Ovary (tissue), 7 donors: ENCODE measurements at regions not wholly inside any gene's neighbourhood (a gene's known extent, or its start where the extent isn't known, plus 50 kb on each side); places are given as distances from the start of the nearest gene placed in this dataset.

Experiments
- DNase-seq, 5 donors: peaks; one replicate each; pipeline ENCODE4 v3.0.0-alpha.2; 2019 to 2020
- H3K27ac ChIP-seq, 2 donors: fragments of 200-600 bp; one replicate each; pipeline versions ENCODE4 v1.5.1 to v1.8.0; 2019 to 2022
- H3K27me3 ChIP-seq: fragments of 200-600 bp; one replicate; pipeline ENCODE4 v1.8.0; 2022
- H3K36me3 ChIP-seq: fragments of 200-600 bp; sonication (generic); one replicate; pipeline ENCODE4 v1.5.1; 2019
- H3K4me1 ChIP-seq: one replicate; pipeline ENCODE4 v1.8.1; 2013; ENCODE audit warnings: mild to moderate bottlenecking, moderate library complexity; ENCODE audit not compliant: insufficient read depth
- H3K4me3 ChIP-seq: fragments of 200-600 bp; sonication (generic); one replicate; pipeline ENCODE4 v1.5.1; 2017
- H3K9me3 ChIP-seq, 2 donors: fragments of 200-600 bp in 1 of 2; sonication (generic) in 1 of 2; one replicate each; pipeline versions ENCODE4 v1.5.1 to v1.8.1; 2013 to 2019; ENCODE audit warnings: mild to moderate bottlenecking in 1 of 2, moderate library complexity in 1 of 2
- EP300 ChIP-seq: sonication (generic); formaldehyde crosslinking; IDR thresholded peaks from one replicate; pipeline ENCODE4 v1.6.1; 2017; ENCODE audit warnings: antibody characterized with exemption
- POLR2A ChIP-seq: fragments of 450-650 bp; IDR thresholded peaks from one replicate; pipeline ENCODE4 v1.6.1; 2017; ENCODE audit warnings: antibody characterized with exemption, mild to moderate bottlenecking, moderate library complexity
- WGBS, 3 donors: extraction: QIAGEN DNeasy Blood & Tissue Kit in 1 of 3; methylation state at CpG; one replicate each; pipeline versions ENCODE4 v1.1.5 to v1.1.7; 2013 to 2017; 5-methylcytosine and 5-hydroxymethylcytosine counted together
- intact Hi-C, 4 donors: fragments of 100-400 bp; cut with DNase I; formaldehyde crosslinking; loops; one replicate each; pipeline versions ENCODE4 v1.11.0 to v1.15.1; 2022 to 2023
- TF ChIP-seq, protein P1 (sequence below), 3 donors: fragments of 450-650 bp in 2 of 3; fragments of 200-600 bp in 1 of 3; IDR thresholded peaks; one replicate each; pipeline versions ENCODE4 v1.5.1 to v1.8.0; 2016 to 2022; ENCODE audit warnings: antibody characterized with exemption in 3 of 3, mild to moderate bottlenecking in 1 of 3
- donor health status: DM: no; HTN: no; CAD: no; lungs with moderate emphysema.
- donor health status: DM: no; HTN: no; CAD: no.
- donor health status: Bipolar disorder and iron deficiency.
- donor health status: DM: no; HTN: no; CAD: no.
- donor health status: DM: yes; HTN: yes; CAD: no.

- Histone ChIP-seq H3K9me3 (no peaks in the 10 kb centered on the region), H3K27me3 (no peaks in the 10 kb centered on the region), H3K4me1 (no peaks in the 10 kb centered on the region), H3K36me3 (no peaks in the 10 kb centered on the region), H3K27ac (no peak overlapping the region), H3K4me3 (no peak overlapping the region)
- no peak for DNase-seq
- 68 to 84% (median 73%) methylated on average over 1 of the region's 1 CpG for WGBS, 3 donors
- TF ChIP-seq, protein P1, sequence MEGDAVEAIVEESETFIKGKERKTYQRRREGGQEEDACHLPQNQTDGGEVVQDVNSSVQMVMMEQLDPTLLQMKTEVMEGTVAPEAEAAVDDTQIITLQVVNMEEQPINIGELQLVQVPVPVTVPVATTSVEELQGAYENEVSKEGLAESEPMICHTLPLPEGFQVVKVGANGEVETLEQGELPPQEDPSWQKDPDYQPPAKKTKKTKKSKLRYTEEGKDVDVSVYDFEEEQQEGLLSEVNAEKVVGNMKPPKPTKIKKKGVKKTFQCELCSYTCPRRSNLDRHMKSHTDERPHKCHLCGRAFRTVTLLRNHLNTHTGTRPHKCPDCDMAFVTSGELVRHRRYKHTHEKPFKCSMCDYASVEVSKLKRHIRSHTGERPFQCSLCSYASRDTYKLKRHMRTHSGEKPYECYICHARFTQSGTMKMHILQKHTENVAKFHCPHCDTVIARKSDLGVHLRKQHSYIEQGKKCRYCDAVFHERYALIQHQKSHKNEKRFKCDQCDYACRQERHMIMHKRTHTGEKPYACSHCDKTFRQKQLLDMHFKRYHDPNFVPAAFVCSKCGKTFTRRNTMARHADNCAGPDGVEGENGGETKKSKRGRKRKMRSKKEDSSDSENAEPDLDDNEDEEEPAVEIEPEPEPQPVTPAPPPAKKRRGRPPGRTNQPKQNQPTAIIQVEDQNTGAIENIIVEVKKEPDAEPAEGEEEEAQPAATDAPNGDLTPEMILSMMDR (IDR thresholded peaks at IDR 0.05), result no peak
- TF ChIP-seq EP300, result no peak
- TF ChIP-seq POLR2A, result no peak
- intact Hi-C loops, result no loop called here
Measured at GRCh38 chr10:84945791-84946190, 617.4 kb downstream of the CCSER2 start.

DNA sequence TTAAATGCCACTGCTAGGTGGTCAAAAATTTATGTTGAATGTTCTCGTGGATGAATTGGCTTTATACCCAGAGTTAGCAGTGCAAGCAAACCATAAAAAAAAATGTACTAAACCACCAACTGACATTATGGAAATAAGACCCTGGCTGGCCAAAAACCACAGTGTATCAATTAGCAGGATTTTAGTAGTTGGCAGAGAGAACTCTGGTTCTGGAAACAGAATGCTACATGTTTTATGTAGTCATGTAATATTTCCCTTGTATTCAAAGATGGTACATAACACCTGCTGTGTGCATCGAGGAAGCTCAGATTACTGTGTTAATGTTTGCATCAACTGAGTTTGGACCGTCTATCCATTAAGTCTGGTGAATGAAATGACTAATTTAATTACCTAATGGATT is 618.5 kb downstream of the CCSER2 start:
- H3K27ac ChIP-seq, result no peak overlapping the region
- H3K27me3 ChIP-seq, result no peaks in the 10 kb centered on the region
- intact Hi-C loops, result no loop called here
- 42 to 48% (median 46%) methylated on average over 3 of the region's 3 CpGs for WGBS, 3 donors
- TF ChIP-seq, protein P1 (IDR thresholded peaks at IDR 0.05), result no peak
- TF ChIP-seq EP300 (no peak), POLR2A (no peak)
- no peaks in the 10 kb centered on the region for H3K9me3 ChIP-seq
- no peaks in the 10 kb centered on the region for H3K4me1 ChIP-seq
- no peak for DNase-seq
- H3K36me3 ChIP-seq, result no peaks in the 10 kb centered on the region
- H3K4me3 ChIP-seq, result no peak overlapping the region

GRCh38 chr10:84948644-84949043 is 620.3 kb downstream of the CCSER2 start:
- Histone ChIP-seq H3K27me3 (no peaks in the 10 kb centered on the region), H3K4me1 (no peaks in the 10 kb centered on the region), H3K36me3 (no peaks in the 10 kb centered on the region), H3K4me3 (no peak overlapping the region), H3K27ac (no peak overlapping the region), H3K9me3 (no peaks in the 10 kb centered on the region)
- TF ChIP-seq POLR2A, result no peak
- TF ChIP-seq EP300, result no peak
- TF ChIP-seq, protein P1 (IDR thresholded peaks at IDR 0.05), result no peak
- DNase-seq, result no peak
- 42 to 47% (median 44%) methylated on average over 2 of the region's 2 CpGs for WGBS, 3 donors
- intact Hi-C loops, result no loop called here

GRCh38 chr10:84951616-84952015 is 623.2 kb downstream of the CCSER2 start:
- no peaks in the 10 kb centered on the region for H3K27me3 ChIP-seq
- no peak overlapping the region for H3K4me3 ChIP-seq
- WGBS, 3 donors, result 39 to 40% (median 39%) methylated on average over 2 of the region's 2 CpGs
- no peaks in the 10 kb centered on the region for H3K36me3 ChIP-seq
- intact Hi-C loops, result no loop called here
- H3K9me3 ChIP-seq, result no peaks in the 10 kb centered on the region
- no peaks in the 10 kb centered on the region for H3K4me1 ChIP-seq
- TF ChIP-seq, protein P1 (IDR thresholded peaks at IDR 0.05), result no peak
- TF ChIP-seq POLR2A (no peak), EP300 (no peak)
- no peak for DNase-seq
- H3K27ac ChIP-seq, result no peak overlapping the region

DNA sequence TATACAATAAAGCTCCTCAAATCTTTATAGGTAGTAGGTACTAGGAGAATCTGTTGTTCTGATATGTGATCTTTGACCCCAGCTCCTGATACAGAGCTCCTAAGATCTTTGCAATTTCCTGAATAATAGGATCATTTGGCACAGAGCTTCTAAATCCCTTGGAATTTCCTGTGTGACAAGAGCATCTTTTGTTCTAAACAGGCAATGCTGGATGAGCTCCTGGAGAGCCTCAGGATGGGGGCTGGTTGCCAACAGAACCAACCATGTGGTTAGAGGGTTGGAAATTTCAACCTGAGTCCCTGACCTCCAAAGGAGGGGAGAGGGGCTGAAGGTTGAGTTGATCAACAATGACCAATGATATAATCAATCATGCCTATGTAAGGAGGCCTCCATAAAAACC is 629.0 kb downstream of the CCSER2 start:
- Histone ChIP-seq H3K4me1 (no peaks in the 10 kb centered on the region), H3K27me3 (no peaks in the 10 kb centered on the region), H3K9me3 (no peaks in the 10 kb centered on the region), H3K4me3 (no peak overlapping the region), H3K36me3 (no peaks in the 10 kb centered on the region), H3K27ac (no peak overlapping the region)
- intact Hi-C loops, result no loop called here
- no peak for DNase-seq
- TF ChIP-seq, protein P1 (IDR thresholded peaks at IDR 0.05), result no peak
- TF ChIP-seq POLR2A (no peak), EP300 (no peak)
